T follicular helper cell (primary cell): ENCODE measurements at regions not wholly inside any gene's neighbourhood (a gene's known extent, or its start where the extent isn't known, plus 50 kb on each side); places are given as distances from the start of the nearest gene placed in this dataset.

Experiments
- DNase-seq: peaks from one replicate; pipeline ENCODE4 v3.0.0-alpha.2; 2020; ENCODE audit warnings: low read depth

GRCh38 chr5:110073534-110073933 is 383.8 kb downstream of the MAN2A1 start:
- DNase-seq = no peak

GRCh38 chr5:110075656-110076055 is 385.9 kb downstream of the MAN2A1 start:
- DNase-seq = no peak

GRCh38 chr5:110077147-110077546 is 387.4 kb downstream of the MAN2A1 start:
- no peak for DNase-seq

GRCh38 chr5:110082194-110082593 is 392.5 kb downstream of the MAN2A1 start:
- no peak for DNase-seq

- no peak for DNase-seq
These were observed 393.1 kb downstream of the MAN2A1 start for GRCh38 chr5:110082863-110083262.

- no peak for DNase-seq
These were observed 396.1 kb downstream of the MAN2A1 start for GRCh38 chr5:110085826-110086225.

GRCh38 chr5:110086658-110087388 is 397.1 kb downstream of the MAN2A1 start:
- peak; percentile 18 for DNase-seq

- DNase-seq = no peak
These were observed 398.1 kb downstream of the MAN2A1 start for GRCh38 chr5:110087829-110088228.

GRCh38 chr5:110088676-110089436 is 399.1 kb downstream of the MAN2A1 start:
- DNase-seq = no peak

GRCh38 chr5:110092955-110093785 is 403.4 kb downstream of the MAN2A1 start:
- no peak for DNase-seq

- no peak for DNase-seq
These were observed 404.4 kb downstream of the MAN2A1 start for GRCh38 chr5:110094109-110094508.

- no peak for DNase-seq
These were observed 404.8 kb downstream of the MAN2A1 start for GRCh38 chr5:110094548-110094947.

GRCh38 chr5:110096419-110096818 is 406.7 kb downstream of the MAN2A1 start:
- no peak for DNase-seq

GRCh38 chr5:110099572-110099971 is 409.8 kb downstream of the MAN2A1 start:
- no peak for DNase-seq

- DNase-seq = no peak
These were observed 413.4 kb downstream of the MAN2A1 start for GRCh38 chr5:110103081-110103480.

- no peak for DNase-seq
These were observed 414.5 kb downstream of the MAN2A1 start for GRCh38 chr5:110104060-110104725.

GRCh38 chr5:110104726-110105669 is 415.3 kb downstream of the MAN2A1 start:
- DNase-seq = no peak

- no peak for DNase-seq
These were observed 416.0 kb downstream of the MAN2A1 start for GRCh38 chr5:110105692-110106091.

- no peak for DNase-seq
These were observed 417.0 kb downstream of the MAN2A1 start for GRCh38 chr5:110106750-110107149.

- DNase-seq = no peak
These were observed 418.8 kb downstream of the MAN2A1 start for GRCh38 chr5:110108520-110108919.

GRCh38 chr5:110109667-110110066 is 419.9 kb downstream of the MAN2A1 start:
- DNase-seq = no peak
